Myocyte (in vitro differentiated cells): ENCODE measurements at regions not wholly inside any gene's neighbourhood (a gene's known extent, or its start where the extent isn't known, plus 50 kb on each side); places are given as distances from the start of the nearest gene placed in this dataset.
"Not testable (repeated sequence)": the region's sequence is repeated elsewhere in the genome, so short reads cannot be mapped to it uniquely, and the experiment has no call there.

ENCODE experiments used
- DNase-seq: peaks from one replicate; pipeline ENCODE4 v3.0.0-alpha.2; 2012; ENCODE audit warnings: low read depth

- no peak for DNase-seq
These were observed 942.5 kb upstream of the SLC39A10 start for GRCh38 chr2:194714541-194714940.

DNA sequence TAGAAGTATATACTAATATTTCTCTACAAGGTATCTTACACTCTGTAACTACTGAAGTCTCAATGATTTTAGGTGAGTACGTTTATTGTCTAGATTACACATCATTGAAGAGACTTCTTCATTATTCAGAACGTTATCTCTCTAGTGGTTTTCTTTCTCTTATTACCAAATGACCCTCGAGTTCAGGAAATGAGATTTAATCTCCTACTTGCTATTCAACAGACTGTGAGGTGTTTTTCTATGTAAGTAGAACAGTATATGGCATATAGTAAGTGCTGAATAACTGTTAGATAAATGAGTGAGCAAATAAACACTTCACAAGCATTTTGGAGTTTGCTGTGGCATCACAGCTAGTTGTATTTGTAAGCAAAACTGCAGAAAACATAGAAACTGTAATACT lies 947.2 kb upstream of the SLC39A10 start:
- DNase-seq = no peak

DNA sequence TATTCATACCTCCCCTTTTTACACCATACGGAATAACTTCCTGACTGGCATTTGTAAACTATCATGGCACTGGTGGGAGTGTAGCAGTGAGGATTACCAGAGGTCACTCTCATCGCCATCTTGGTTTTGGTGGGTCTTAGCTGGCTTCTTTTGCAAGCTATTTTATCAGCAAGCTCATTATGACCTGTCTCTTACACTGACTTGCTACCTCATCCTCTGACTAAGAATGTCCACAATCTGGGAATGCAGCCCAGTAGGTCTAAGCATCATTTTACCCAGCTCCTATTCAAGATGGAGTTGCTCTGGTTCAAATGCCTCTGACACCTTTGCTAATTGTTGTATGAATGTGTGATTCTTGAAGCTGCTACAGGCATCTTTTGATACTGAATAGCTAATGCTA lies 950.8 kb upstream of the SLC39A10 start:
- DNase-seq = no peak

- no peak for DNase-seq
These were observed 951.6 kb upstream of the SLC39A10 start for GRCh38 chr2:194705398-194705797.

- DNase-seq = peak; percentile 16
These were observed 956.3 kb upstream of the SLC39A10 start for GRCh38 chr2:194700726-194701125.

DNA sequence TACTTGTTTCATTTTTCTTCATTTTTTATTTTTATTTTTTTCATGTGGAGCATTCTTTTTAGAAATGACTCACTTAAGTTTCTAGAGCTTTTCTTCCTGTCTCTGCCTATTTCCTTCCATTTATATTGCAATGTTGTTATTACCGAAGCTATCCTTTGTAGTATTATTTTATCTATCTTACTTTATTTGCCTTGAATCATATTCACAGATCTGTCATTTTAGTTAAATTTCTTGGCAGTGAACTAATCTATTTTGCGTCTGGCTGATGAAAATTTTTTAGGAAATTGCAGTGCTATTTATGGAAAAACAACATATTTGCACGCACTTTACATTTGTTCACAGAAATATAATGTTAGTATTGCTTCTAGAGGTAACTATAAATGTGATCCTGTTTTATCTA lies 956.9 kb upstream of the SLC39A10 start:
- DNase-seq = no peak

GRCh38 chr2:194698012-194698411 lies 959.0 kb upstream of the SLC39A10 start:
- DNase-seq = peak; percentile 22

DNA sequence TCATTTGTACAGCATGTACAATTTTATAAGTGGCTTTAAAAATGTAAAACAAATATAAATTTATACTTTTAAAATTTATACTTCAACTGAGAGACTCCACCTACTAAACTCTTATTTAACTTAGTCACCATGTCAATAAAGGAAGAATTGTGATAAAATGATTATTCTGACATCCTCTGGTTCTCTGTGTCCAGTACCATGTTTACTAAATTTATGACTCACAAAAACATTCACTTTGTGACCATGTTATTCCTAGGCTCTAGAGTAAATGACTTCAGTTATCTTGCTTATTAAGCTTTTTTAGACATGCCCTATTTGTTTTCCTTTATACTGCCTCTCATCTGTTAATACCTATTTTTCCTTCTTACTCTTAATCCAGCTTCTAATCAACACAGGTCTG lies 959.6 kb upstream of the SLC39A10 start:
- DNase-seq = no peak

DNA sequence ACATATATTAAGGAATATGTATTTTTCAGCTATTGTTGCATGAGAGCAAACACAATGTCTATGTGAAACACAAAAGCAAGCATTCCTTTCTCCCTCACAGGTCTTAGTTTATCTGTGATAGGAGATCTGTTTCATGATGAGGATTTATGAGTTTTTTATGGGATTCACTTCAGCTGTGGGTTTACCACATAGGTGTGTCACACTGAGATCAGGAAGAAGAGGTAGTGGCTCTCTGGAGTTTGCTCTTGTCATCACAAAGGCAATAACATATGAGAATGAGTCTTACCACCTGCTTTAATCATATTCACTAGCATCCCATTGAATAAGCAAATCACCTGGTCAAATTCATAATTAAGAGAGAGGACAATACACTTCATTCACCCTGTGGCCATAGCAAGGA lies 960.3 kb upstream of the SLC39A10 start:
- no peak for DNase-seq

DNA sequence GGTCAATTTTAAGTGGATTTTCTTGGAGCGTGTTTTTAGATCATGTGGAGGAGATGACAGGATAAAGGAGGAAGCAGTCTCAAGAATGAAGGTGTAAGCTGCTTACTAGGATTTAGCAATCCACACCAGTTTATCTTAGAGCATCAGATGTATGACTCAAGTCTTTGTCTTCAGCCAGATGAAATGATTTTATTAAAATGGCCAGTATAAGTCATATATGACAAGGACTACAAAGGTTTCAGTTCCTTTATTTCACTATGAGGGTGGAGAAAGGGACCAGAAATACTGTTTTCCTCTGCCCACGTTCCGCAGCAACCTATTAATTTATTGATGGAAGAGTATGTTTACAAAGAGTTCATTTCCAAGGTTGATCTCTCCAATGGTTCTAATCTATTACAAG lies 970.5 kb upstream of the SLC39A10 start:
- DNase-seq = no peak

- DNase-seq = no peak
These were observed 983.0 kb upstream of the SLC39A10 start for GRCh38 chr2:194674043-194674442.

DNA sequence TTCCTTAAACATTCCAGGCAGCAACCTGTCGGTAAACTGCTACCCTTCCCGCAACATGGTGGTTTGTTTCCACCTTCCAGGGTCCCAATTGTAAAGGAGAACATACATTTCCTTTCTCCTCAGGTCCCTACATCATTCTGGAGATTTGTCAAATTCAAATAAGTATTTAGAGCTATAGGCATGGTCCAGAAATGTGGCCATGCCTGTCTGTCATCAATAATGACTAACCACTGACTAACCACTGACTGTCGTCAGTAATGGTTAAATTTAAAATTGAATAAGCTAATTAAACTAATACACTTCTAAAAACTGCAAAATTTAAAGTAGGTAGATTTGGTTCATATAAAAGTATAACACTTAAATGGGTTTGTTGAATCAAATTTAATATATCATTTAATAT lies 984.0 kb upstream of the SLC39A10 start:
- DNase-seq = no peak

DNA sequence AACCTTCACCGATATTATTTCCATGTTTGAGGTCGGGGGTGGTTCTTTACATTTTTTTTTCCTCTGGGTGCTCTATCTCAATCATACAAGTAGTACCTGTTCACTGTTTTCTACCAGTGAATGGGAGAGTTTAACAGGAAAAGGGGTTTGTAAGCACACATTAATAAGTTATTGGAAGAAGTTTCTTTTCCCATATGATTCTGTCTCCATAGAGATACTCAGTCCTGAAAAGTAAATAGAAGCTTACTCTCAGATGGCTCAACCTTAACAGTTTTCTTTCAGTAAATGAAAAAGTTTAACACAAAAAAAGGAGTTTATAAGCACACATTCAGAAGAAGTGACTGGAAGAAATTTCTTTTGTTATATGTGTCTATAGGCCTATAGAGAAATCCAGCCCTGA lies 995.6 kb upstream of the SLC39A10 start:
- DNase-seq = no peak

GRCh38 chr2:194639057-194639456 lies 1018.0 kb upstream of the SLC39A10 start:
- not testable (repeated sequence) for DNase-seq

GRCh38 chr2:194621945-194622344 lies 1035.1 kb upstream of the SLC39A10 start:
- no peak for DNase-seq

DNA sequence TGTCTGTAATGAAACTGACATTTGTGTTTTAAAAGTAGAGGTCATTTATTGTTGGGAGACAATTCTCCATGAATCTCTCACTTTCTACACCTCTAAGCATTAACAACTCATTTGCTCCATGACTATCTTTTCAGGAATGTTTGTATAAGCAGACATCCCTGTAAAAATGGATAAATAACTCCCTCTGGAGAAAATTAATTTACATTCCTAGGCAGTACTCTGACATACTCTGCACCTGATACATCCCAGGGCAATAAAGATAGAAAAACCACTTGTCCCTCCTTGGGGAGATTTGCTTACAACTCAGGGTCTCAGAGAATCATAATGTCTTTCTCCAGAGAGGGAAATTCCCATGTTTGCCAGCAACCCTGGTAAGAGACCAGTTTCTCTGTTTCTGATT lies 1037.7 kb upstream of the SLC39A10 start:
- DNase-seq = no peak

- DNase-seq = no peak
These were observed 1038.6 kb upstream of the SLC39A10 start for GRCh38 chr2:194618432-194618831.

- DNase-seq = no peak
These were observed 1040.7 kb upstream of the SLC39A10 start for GRCh38 chr2:194616334-194616733.

DNA sequence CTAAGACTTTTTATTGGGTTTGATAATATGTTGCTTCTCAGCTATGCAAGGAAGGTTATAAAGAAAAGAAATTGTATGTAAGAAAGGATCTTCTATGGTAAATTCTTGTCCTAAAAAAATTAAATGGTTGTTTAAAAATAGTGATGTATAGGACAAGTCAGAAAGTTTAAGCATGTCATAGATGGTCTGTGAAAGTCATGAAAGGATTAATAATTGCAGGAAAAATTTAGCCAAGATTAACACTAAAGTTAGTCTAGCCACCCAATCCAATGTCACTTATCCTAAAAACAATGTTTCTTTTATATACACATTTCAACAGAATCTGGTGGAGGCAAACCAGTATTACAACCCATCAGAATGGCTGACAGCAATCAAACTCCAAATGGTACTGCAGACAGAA lies 1046.7 kb upstream of the SLC39A10 start:
- no peak for DNase-seq

DNA sequence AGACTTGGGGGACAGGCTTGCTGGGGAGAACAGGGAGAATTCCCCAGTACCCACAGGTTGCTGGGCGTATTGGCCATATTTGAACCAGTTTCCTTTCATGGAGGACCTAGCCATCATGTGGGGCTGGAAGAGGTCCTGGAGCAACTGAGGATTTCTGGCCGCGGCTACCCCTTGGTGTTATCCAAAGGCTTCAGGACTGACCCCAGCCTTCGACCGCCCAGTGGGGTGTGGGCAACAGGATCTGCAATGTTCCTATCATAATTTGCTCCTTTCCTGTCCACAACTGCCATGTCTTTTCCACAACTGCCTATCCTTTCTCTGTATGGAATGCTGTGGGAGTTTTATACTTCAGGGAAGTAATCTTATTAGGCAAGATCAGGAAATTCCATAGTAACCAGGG lies 1053.6 kb upstream of the SLC39A10 start:
- DNase-seq = no peak

DNA sequence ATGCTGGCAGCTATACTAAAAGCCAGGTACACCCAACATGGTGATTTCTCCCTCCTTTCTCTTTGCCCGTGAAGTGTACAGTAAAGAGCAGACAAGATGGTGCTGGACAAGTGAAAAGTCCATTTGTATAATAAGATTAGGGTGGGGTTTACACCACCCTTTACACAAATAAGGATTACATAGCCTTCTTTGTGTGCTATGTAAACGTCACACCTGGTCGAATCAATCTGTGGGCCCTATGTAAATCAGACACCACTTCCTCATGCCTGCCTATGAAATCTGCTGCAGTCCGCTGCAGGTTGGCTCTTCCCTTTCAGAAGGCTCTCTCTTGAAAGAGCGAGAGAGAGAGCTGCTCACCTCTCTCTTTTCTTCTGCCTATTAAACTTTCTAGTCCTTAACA lies 1054.3 kb upstream of the SLC39A10 start:
- DNase-seq = no peak

DNA sequence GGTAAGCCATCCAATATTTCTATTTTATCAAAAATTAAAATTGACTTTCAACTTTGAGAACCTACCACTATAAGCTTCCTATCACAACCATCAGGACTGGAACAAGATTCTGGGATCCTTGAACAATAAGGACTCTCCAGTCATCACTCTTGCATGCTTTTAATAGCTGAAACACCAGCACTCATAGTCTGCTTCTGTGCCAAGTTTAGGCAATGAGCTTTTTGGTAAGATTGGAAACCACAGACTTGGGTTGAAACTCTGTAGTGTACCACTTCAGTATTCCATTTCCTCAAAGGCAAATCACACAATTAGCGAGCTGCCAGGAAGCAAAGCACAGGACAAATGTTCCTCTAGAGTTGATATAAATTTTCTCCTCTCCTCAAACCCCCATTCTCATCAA lies 1065.8 kb upstream of the SLC39A10 start:
- DNase-seq = peak; percentile 53

- DNase-seq = no peak
These were observed 1069.2 kb upstream of the SLC39A10 start for GRCh38 chr2:194587739-194588270.

DNA sequence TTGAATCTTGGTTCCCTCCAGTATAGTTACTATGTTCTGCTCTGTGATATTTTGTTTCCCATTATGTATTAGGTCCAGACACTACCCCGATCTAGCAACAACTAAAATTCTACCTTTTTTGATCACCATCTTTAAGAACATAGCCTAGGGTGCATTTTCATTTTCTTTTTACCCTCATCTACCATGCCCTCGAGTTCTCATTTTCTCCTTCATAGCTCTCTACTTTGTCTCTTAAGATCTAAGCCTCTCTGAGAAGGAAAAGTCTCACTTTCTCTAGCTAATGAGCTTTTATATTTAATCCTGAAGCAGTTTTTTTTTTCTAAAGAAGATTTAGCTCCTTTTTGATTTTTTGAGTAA lies 1089.4 kb upstream of the SLC39A10 start:
- no peak for DNase-seq
